Suppressor macrophage treated with lipopolysaccharide for 4 hours (primary cell): ENCODE measurements at regions not wholly inside any gene's neighbourhood (a gene's known extent, or its start where the extent isn't known, plus 50 kb on each side); places are given as distances from the start of the nearest gene placed in this dataset.
"Not testable (repeated sequence)": the region's sequence is repeated elsewhere in the genome, so short reads cannot be mapped to it uniquely, and the experiment has no call there.

Experiments
- DNase-seq: peaks from one replicate; pipeline ENCODE4 v3.0.0-alpha.2; 2020

GRCh38 chr1:232859216-232859615, 54.0 kb downstream of the MAP10 start:
- no peak for DNase-seq

DNA sequence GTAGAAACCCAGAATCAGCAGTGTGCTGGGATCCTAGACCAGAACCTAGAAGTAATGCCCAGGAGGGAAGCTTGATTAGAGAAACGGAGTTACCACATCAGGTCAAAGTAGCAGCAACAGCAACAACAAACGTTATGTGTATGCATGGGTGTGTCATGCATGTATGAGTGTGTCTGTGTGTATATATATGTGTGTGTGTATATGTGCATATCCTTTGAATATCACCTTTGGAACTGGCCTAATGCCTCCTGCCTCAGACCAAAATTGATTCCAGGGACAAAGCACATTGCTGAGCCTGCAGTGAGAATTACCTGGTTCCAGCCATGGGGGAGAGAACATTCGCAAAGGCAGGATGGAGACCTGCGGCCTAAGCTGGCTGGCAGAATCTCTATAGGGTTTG, 55.9 kb downstream of the MAP10 start:
- no peak for DNase-seq

DNA sequence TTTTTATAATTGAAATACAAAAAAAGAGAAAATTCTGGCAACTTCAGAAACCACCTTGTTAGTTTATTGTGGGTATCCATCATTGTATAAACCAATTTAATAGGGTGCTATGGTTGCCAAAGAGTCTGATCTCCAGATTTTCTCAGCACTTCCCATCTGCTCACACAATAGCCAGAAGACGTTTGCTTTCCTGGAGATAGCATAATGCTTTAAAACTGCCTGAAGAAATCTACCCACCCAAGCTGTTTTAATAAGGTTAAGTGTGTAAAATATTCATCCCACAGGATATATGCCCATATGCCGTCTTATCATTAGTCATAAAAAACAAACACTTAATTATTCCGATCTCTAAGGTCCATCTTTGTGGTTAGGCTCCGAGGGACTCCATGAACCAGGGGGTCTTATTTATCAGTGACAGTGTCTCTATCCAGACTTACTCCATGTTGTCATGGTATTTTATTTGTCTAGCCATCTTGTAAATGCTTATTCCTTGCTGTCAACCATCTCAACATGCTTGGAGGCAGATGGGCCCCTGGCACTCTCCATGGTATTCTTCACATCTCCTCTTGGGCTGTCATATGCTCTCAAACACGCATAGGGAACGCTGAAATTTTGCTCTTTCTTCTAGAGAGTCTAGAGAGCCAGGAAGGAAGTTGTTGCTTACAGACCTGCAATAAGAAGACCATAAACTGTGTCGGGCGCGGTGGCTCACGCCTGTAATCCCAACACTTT, 58.5 kb downstream of the MAP10 start:
- DNase-seq = no peak

DNA sequence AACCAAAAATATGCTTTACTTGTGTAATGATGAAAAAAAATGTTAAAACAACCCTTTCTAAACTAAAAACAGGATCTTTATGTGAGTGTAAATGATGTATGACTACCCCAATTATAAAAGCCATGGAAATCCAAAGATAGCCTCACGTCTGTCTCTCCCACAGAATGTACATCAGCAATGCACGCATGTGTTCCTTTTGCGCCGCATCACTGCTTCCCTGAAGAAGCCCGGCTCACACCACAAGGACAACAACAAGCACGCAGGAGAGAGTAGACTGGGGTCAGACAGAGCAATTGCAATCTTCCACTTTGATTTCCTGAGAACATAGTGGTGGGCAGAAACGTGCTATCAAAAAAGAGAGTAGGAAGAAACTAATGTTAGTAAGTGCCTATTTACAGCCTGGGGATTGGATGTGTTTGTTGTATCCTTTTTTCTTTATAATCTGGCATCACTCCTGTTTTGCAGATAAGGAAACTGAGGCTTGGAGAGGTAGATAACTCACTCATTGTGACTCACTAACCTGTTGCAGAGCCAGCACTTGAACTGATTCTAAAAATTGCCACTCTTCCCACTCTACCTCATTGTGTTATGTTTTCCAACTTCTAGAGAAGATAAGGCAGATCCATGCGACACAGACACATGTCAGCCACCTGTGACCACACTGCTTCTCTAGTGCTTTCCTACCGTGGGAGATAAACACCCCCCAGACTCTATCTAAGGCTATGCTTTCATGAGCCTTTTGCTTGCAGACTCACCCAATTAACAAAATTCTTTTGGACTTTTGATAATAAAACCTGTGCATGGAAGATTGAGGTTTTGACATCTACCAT, 60.1 kb downstream of the MAP10 start:
- DNase-seq = no peak

DNA sequence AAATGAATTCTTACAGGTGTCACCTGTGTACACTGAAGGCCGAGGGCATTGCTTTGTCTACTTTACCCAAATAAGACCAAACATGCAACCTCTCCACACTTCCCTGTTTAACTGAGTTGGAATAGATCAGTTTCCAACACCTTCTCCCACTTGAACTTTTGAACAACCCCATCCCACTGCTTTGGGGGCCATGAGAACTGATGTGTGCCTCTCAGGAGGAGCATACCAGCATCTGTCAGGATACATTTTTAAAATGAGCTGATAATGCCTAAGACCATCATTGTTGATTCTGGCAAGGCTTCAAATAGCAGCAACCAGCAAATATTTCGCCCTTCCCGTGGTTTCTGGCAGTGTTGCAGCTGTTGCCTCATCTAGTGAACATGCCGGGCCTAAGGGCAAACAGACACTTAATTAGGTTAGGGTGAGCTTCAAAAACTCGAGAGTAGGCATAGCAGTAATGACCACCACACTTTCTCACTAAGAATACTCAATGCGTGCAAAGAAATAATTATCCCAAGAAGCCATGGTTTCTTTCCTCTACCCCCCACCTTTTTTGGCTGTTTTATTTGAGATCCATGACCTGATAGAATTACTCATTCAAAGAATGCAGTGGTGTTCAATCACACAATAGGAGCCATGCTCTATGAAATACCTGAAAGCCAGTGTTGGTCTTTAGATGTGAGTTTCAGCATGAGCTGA, 63.7 kb downstream of the MAP10 start:
- DNase-seq = no peak

GRCh38 chr1:232871291-232871969, 66.2 kb downstream of the MAP10 start:
- DNase-seq = not testable (repeated sequence)

GRCh38 chr1:232872284-232872683, 67.1 kb downstream of the MAP10 start:
- DNase-seq = no peak

- DNase-seq = no peak
These were observed 67.5 kb downstream of the MAP10 start for GRCh38 chr1:232872738-232873137.

DNA sequence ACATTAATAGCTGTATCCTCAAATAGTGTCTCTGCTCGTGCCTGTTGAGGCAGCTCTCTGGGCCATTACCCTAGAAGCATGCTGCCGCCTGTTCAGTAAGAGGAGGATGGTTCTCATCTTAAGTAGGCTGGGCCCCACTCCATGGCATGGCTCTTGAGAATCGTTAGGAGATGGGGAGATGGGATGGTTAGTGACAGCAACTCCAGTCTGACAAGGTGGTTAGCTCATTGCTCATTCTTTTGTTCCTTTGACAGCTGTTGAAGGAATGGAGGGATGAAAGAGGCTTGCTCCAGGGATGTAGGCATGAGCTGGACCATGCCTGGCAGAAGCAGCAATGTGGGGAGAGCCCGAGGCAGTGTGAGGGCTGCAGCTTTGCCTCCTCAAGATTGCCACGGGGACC, 68.2 kb downstream of the MAP10 start:
- no peak for DNase-seq

DNA sequence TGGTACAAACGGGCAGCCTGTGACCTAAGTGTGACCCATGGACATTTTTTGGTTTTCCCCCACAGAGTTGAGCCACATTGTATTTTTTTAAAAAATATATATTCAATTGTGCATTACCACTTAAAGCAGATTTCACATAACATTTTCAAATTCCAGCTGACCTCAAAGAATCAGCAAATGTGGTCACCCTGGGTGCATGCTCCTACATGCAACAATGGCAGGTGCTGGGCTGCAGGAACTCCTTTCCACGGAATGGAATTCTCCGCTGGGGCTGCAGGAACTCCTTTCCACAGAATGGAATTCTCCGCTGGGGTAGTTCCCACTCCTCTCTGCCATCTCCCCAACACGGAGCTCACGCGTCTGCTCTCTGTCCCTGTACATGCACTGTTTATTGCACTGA, 68.7 kb downstream of the MAP10 start:
- DNase-seq = no peak

- no peak for DNase-seq
These were observed 70.3 kb downstream of the MAP10 start for GRCh38 chr1:232875536-232875935.

DNA sequence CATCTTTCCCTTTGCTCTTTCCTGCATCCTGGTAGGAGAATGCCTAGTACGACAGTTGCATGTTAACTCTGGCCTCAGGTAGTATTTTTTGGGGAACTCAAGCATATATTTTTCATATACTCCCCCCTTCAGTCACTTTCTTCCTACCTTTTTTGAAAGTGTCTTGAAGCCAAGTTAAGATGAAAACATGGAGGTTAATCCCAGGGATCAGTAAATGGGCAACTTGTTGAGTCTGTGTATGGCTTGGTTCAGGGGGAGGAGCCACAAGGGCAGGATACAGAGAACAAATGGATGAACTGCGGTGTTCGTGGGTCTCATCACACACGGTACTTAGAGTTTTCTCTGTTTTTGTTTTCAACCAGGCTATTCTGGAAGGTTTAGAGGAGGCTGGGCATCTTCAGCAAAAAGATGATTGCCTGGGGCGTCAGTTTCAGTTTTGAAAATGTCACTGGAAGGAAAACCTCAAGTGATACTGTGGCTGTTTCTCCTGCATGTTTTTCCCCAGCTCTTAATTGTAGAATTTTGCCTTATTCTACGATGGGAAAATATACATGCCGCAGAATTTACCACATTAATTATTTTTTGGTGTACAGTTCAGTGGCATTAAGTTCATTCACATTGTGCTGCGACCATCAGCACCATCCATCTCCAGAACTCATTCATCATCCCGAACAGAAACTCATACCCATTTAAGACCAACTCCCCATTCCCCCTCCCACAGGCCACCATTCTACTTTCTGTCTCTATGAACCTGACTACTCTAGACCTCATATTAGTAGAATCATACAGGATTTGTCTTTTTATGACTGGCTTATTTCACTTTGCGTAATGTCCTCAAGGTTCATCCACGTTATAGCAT, 71.5 kb downstream of the MAP10 start:
- DNase-seq = no peak

DNA sequence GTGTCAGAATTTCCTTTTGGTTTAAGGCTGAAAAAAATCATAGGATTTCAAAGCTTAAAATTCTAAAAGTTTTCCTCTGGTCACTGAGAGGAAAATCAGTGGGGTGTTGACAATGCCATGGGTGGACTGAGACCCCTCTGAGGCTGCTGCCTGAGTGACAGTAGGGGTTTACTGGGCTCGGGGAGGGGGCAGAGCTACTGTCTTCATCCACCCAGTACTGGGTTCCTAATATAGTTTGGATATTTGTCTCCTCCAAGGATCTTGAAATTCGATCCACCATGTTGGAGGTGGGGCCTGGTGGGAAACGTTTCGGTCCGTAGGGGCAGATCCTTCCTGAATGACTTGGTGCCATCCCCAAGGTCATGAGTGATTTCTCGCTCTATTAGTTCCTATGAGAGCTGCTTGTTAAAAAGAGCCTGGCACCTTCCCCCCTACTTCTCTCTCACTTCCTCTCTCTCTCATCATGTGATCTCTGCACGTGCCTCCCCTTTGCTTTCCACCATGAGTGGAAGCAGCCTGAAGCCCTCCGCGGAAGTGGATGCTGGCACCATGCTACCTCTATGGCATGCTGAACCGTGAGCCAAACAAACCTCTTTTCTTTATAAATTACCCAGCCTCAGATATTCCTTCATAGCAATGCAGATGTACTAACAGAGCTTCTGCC, 72.3 kb downstream of the MAP10 start:
- DNase-seq = no peak

DNA sequence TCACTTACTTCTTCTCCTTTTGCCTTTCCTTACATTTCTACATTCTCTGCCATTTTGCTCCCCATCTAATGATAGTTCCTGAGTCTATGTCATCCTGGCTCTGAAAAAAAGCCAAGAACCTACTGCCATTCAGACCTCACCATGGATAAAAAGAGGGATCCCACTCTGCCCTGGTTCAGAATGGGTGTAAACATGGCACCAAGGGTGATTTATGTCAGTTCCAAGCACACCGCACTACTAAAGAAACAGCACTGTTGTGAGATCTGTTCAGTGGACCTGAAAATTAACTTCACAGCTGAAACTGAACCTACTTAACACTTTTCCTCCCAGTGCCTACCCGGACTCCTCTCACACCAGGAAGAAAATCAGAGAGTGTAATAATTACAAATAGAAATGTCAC, 72.3 kb upstream of the NTPCR start:
- DNase-seq = no peak

- DNase-seq = peak; percentile 20
These were observed 70.1 kb upstream of the NTPCR start for GRCh38 chr1:232880354-232880753.

DNA sequence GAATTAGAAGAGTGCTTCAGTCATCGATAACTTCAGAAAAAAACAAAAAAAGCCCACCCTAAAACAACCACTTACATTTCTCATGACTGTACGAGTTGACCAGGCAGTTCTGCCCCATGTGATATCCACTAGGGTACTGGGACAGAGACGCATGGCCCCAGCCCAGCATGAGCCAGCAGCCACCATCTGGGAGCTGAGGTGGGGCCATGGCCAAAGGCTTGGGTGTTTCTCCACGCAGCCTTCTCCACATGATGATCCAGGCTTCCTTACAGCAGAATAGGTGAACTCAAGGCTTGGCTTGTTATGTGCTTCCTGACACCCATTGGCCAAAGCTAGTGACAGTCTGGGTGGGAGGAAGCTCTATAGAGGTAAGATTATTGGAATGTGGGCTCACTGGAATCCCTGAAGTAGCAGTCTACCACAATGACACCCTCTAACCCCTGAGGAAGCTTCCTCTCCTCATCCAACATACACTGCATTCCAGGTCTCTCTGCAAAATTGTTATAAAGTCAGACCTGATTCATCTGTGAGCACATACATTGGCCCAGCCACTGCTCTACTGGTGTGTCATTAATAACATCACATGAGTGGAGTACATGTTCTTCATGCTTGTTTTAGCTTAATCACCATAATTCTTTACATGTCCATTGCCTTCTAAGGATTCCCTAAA, 66.3 kb upstream of the NTPCR start:
- no peak for DNase-seq

- no peak for DNase-seq
These were observed 64.1 kb upstream of the NTPCR start for GRCh38 chr1:232886271-232886670.

DNA sequence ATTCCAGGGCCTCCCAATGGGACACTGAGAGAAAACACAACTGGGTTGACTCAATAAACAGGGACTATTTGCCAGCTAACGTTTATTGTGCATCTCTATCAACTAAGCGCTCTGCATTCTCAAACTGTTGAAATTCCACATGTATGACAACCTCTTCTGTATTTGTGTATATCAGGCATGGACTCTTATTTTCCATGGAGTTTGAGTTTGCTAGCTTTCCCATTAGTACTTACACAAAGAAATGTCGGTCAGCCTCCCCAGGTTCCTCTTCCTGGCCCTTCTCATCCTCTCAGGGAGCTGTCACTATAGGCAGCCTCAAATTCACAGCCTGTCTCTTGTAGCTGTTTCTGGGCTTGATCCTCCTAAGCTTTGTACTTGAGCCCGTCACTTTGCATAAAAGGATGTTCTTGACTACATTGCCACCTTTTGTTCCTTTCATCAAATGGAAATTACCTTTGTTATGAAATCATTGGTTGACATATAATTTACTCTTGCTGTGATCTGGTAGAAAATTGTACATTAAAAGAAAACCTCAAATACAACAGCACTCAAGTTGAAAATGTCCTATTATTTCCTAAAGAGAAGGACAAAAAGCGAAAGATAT, 60.0 kb upstream of the NTPCR start:
- DNase-seq = no peak

- no peak for DNase-seq
These were observed 59.3 kb upstream of the NTPCR start for GRCh38 chr1:232891071-232891470.

DNA sequence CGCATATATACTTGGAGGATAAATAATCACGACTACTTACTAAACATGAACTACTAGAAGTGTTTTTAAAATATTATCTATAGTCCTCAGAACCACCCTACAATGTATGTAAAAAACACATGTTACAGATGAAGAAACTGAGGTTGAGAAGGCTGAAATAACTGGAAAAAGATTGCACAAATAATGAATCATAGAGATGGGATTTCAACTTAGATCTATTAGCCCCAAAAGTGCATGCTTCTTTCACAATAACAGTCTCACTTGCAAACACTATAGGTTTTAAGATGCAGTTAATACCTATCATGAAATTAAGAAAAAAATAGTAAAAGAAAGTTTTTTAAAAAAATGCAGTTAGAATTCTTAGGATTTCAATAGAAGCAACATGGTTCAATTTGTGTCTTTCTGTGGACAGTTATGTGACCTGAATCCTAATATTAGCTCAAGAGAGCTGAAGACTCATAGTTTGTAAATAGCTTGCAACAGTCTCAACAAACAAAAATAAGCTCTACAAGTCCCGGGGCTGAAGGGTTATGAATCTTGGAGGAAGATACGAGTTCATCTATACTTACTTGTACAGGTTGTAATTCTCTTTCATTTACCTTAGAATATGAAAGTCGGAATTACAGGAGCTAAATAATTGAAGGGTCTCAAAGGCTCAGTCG, 58.6 kb upstream of the NTPCR start:
- no peak for DNase-seq
